Sigmoid colon (tissue), 3 donors: ENCODE measurements at regions not wholly inside any gene's neighbourhood (a gene's known extent, or its start where the extent isn't known, plus 50 kb on each side); places are given as distances from the start of the nearest gene placed in this dataset.

ENCODE experiments used
- POLR2A ChIP-seq, 2 donors: fragments of 450-650 bp; IDR thresholded peaks; one replicate each; pipeline ENCODE4 v1.6.1; 2016; ENCODE audit warnings: antibody characterized with exemption in 2 of 2, mild to moderate bottlenecking in 2 of 2, moderate library complexity in 2 of 2
- TF ChIP-seq, protein P1 (sequence below), 4 experiments: fragments of 450-650 bp in 3 of 4; fragments of 200-600 bp in 1 of 4; IDR thresholded peaks; one replicate each; pipeline ENCODE4 v1.5.1; 2016 to 2019; ENCODE audit warnings: antibody characterized with exemption in 4 of 4, mild to moderate bottlenecking in 3 of 4, moderate library complexity in 2 of 4

GRCh38 chr2:91442246-91442905 lies 2750.9 kb downstream of the RPIA start:
- no peak for TF ChIP-seq POLR2A (IDR thresholded peaks at IDR 0.05)
- TF ChIP-seq, protein P1, sequence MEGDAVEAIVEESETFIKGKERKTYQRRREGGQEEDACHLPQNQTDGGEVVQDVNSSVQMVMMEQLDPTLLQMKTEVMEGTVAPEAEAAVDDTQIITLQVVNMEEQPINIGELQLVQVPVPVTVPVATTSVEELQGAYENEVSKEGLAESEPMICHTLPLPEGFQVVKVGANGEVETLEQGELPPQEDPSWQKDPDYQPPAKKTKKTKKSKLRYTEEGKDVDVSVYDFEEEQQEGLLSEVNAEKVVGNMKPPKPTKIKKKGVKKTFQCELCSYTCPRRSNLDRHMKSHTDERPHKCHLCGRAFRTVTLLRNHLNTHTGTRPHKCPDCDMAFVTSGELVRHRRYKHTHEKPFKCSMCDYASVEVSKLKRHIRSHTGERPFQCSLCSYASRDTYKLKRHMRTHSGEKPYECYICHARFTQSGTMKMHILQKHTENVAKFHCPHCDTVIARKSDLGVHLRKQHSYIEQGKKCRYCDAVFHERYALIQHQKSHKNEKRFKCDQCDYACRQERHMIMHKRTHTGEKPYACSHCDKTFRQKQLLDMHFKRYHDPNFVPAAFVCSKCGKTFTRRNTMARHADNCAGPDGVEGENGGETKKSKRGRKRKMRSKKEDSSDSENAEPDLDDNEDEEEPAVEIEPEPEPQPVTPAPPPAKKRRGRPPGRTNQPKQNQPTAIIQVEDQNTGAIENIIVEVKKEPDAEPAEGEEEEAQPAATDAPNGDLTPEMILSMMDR (IDR thresholded peaks at IDR 0.05), result no peak
